Left ventricle myocardium inferior (tissue), 1 donor: ENCODE measurements at regions not wholly inside any gene's neighbourhood (a gene's known extent, or its start where the extent isn't known, plus 50 kb on each side); places are given as distances from the start of the nearest gene placed in this dataset.

Experiments
- DNase-seq: peaks from one replicate; pipeline ENCODE4 v3.0.0-alpha.2; 2020
- H3K27ac ChIP-seq: fragments of 200-600 bp; replicated peaks from 2 replicates; pipeline ENCODE4 v1.8.0; 2021
- H3K27me3 ChIP-seq: fragments of 200-600 bp; 2 replicates; pipeline ENCODE4 v1.8.0; 2021; ENCODE audit warnings: low read depth
- H3K36me3 ChIP-seq: fragments of 200-600 bp; 2 replicates; pipeline ENCODE4 v1.8.0; 2021
- H3K4me1 ChIP-seq: fragments of 200-600 bp; 2 replicates; pipeline ENCODE4 v1.8.0; 2021
- H3K4me3 ChIP-seq: fragments of 200-600 bp; 2 replicates; pipeline ENCODE4 v1.8.0; 2021; ENCODE audit warnings: mild to moderate bottlenecking, moderate library complexity
- H3K9me3 ChIP-seq: fragments of 200-600 bp; replicated peaks from 2 replicates; pipeline ENCODE4 v1.8.0; 2021
- CTCF ChIP-seq: fragments of 200-600 bp; IDR thresholded peaks from 2 replicates; pipeline ENCODE4 v1.8.0; 2021; ENCODE audit warnings: antibody characterized with exemption, mild to moderate bottlenecking, borderline replicate concordance
- intact Hi-C: fragments of 100-400 bp; cut with micrococcal nuclease; formaldehyde crosslinking; loops from one replicate; pipeline ENCODE4 v1.11.0; 2022
- donor health status: DM: no; HTN: yes; CAD: no; lungs with severe emphysema.

GRCh38 chr3:76352511-76353284 lies 567.3 kb upstream of the ZNF717 start:
- no peaks in the 10 kb centered on the region for H3K36me3 ChIP-seq
- DNase-seq: no peak
- H3K9me3 ChIP-seq: no peaks in the 10 kb centered on the region
- H3K27ac ChIP-seq: no peak overlapping the region
- H3K4me3 ChIP-seq: no peak overlapping the region
- no peaks in the 10 kb centered on the region for H3K4me1 ChIP-seq
- intact Hi-C loops: no loop called here
- no peak for TF ChIP-seq CTCF
- no peaks in the 10 kb centered on the region for H3K27me3 ChIP-seq

DNA sequence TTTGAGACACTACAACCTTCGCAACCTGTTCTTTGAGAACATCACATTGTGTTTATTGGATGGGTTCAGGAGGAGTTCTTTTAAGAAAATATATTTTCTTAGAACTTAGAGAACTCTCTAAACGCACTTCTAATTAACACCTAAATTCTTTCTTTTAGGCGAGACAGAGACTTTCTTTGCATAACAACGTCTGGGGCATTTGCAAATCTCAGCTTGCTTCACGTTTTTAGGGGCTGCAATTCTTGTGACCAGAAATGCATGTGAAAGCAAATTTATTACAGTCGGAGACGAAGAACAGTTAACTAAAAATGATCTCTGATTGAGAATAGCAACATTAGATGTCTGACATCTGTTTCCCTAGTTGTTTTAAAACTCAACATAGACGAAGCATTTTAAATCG lies 568.3 kb upstream of the ZNF717 start:
- H3K36me3 ChIP-seq: no peaks in the 10 kb centered on the region
- no peaks in the 10 kb centered on the region for H3K9me3 ChIP-seq
- no peaks in the 10 kb centered on the region for H3K4me1 ChIP-seq
- no peak overlapping the region for H3K4me3 ChIP-seq
- TF ChIP-seq CTCF: no peak
- no peaks in the 10 kb centered on the region for H3K27me3 ChIP-seq
- H3K27ac ChIP-seq: no peak overlapping the region
- DNase-seq: no peak
- intact Hi-C loops: no loop called here

- intact Hi-C loops: no loop called here
- no peaks in the 10 kb centered on the region for H3K9me3 ChIP-seq
- H3K27ac ChIP-seq: no peak overlapping the region
- H3K27me3 ChIP-seq: no peaks in the 10 kb centered on the region
- TF ChIP-seq CTCF: no peak
- no peak overlapping the region for H3K4me3 ChIP-seq
- no peaks in the 10 kb centered on the region for H3K36me3 ChIP-seq
- H3K4me1 ChIP-seq: peaks cover 3% of the 10 kb centered on the region
- no peak for DNase-seq
Measured at GRCh38 chr3:76361010-76361409, 575.7 kb upstream of the ZNF717 start.

DNA sequence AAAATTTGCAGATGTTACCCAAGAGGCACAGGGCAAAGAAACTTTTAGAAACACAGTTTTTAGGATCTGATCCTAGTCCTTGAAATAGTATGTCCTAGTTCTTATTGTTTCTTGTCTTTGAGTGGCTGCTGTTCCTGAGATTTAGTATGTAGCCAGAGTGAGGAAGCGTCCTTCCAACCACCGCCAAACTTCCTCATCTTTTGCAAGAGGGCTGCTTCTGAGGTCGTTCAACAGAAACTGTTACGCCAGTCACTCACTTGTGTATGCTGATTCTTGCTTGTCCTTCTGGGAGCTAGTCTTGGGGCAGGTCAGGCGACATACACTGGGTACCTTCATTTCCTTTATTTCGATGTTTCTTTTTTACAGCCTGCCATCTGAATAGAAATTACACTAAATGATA lies 577.3 kb upstream of the ZNF717 start:
- no peaks in the 10 kb centered on the region for H3K36me3 ChIP-seq
- DNase-seq: no peak
- intact Hi-C loops: no loop called here
- no peaks in the 10 kb centered on the region for H3K27me3 ChIP-seq
- H3K9me3 ChIP-seq: no peaks in the 10 kb centered on the region
- peaks cover 3% of the 10 kb centered on the region for H3K4me1 ChIP-seq
- TF ChIP-seq CTCF: no peak
- H3K27ac ChIP-seq: no peak overlapping the region
- H3K4me3 ChIP-seq: no peak overlapping the region

GRCh38 chr3:76365275-76365674 lies 579.9 kb upstream of the ZNF717 start:
- Histone ChIP-seq H3K4me3 (no peak overlapping the region), H3K9me3 (no peaks in the 10 kb centered on the region), H3K27ac (no peak overlapping the region), H3K4me1 (peaks cover 3% of the 10 kb centered on the region), H3K36me3 (no peaks in the 10 kb centered on the region), H3K27me3 (no peaks in the 10 kb centered on the region)
- TF ChIP-seq CTCF: no peak
- intact Hi-C loops: no loop called here
- DNase-seq: no peak

DNA sequence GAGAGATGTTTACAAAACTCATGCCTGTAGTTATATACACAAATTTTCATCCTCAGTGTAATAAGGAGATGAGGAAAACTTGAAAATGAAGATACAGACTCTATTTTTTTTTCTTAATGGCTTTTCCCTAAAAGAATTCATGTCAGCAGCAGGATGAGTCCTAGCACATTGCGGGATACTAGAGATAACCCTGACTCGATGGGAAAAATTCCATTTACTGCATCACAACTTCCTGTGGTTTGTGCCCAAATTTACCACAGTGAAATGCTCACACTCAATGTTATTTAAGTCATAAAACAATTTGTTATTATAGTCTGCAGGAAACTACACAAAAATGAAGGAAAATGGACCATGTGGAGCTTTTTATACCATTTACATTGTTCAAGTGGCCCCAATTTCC lies 581.9 kb upstream of the ZNF717 start:
- intact Hi-C loops: no loop called here
- no peak overlapping the region for H3K27ac ChIP-seq
- H3K4me3 ChIP-seq: no peak overlapping the region
- TF ChIP-seq CTCF: no peak
- H3K4me1 ChIP-seq: no peaks in the 10 kb centered on the region
- no peaks in the 10 kb centered on the region for H3K9me3 ChIP-seq
- no peaks in the 10 kb centered on the region for H3K27me3 ChIP-seq
- no peaks in the 10 kb centered on the region for H3K36me3 ChIP-seq
- no peak for DNase-seq
